Dendritic cell treated with granulocyte-macrophage colony-stimulating factor and Interleukin-4, amounts not matched to agents 40 ng/mL and 50 ng/mL, for 4 days (primary cell): ENCODE measurements at regions not wholly inside any gene's neighbourhood (a gene's known extent, or its start where the extent isn't known, plus 50 kb on each side); places are given as distances from the start of the nearest gene placed in this dataset.

Experiments used
- H3K27ac Mint-ChIP-seq: one replicate; pipeline ENCODE4 v1.8.0; 2022; ENCODE audit warnings: mild to moderate bottlenecking, mixed read lengths
- H3K27me3 Mint-ChIP-seq: one replicate; pipeline ENCODE4 v1.8.0; 2022; ENCODE audit warnings: mild to moderate bottlenecking, mixed read lengths
- H3K36me3 Mint-ChIP-seq: one replicate; pipeline ENCODE4 v1.8.0; 2022; ENCODE audit warnings: low read depth, mixed read lengths
- H3K4me1 Mint-ChIP-seq: one replicate; pipeline ENCODE4 v1.8.0; 2022; ENCODE audit warnings: low read depth, mixed read lengths
- H3K4me3 Mint-ChIP-seq: one replicate; pipeline ENCODE4 v1.8.0; 2022; ENCODE audit warnings: mild to moderate bottlenecking, moderate library complexity, mixed read lengths
- H3K9me3 Mint-ChIP-seq: one replicate; pipeline ENCODE4 v1.8.0; 2022; ENCODE audit warnings: mixed read lengths
- intact Hi-C: fragments of 100-400 bp; cut with micrococcal nuclease; formaldehyde crosslinking; loops from one replicate; pipeline ENCODE4 v1.15.0; 2022

- Mint-ChIP-seq H3K36me3 (no peaks in the 10 kb centered on the region), H3K4me1 (peaks cover 8% of the 10 kb centered on the region), H3K27me3 (peaks cover 29% of the 10 kb centered on the region), H3K4me3 (no peak overlapping the region), H3K9me3 (no peaks in the 10 kb centered on the region), H3K27ac (no peak overlapping the region)
- intact Hi-C loops: no loop called here
Measured at GRCh38 chr11:11045156-11045930, 187.5 kb upstream of the ZBED5 start.

GRCh38 chr11:11044137-11044855 lies 186.4 kb upstream of the ZBED5 start:
- Mint-ChIP-seq H3K9me3 (no peaks in the 10 kb centered on the region), H3K36me3 (no peaks in the 10 kb centered on the region), H3K4me3 (no peak overlapping the region), H3K4me1 (peaks cover 10% of the 10 kb centered on the region), H3K27me3 (peaks cover 29% of the 10 kb centered on the region), H3K27ac (no peak overlapping the region)
- intact Hi-C loops: no loop called here

GRCh38 chr11:11043721-11044120 lies 185.9 kb upstream of the ZBED5 start:
- no peaks in the 10 kb centered on the region for H3K36me3 Mint-ChIP-seq
- H3K27ac Mint-ChIP-seq: no peak overlapping the region
- H3K27me3 Mint-ChIP-seq: peaks cover 29% of the 10 kb centered on the region
- H3K4me3 Mint-ChIP-seq: no peak overlapping the region
- H3K4me1 Mint-ChIP-seq: peaks cover 16% of the 10 kb centered on the region
- intact Hi-C loops: no loop called here
- H3K9me3 Mint-ChIP-seq: no peaks in the 10 kb centered on the region

- Mint-ChIP-seq H3K4me1 (peaks cover 23% of the 10 kb centered on the region), H3K27me3 (peaks cover 26% of the 10 kb centered on the region), H3K27ac (peak overlapping the region; percentile 21), H3K36me3 (no peaks in the 10 kb centered on the region), H3K9me3 (no peaks in the 10 kb centered on the region), H3K4me3 (no peak overlapping the region)
- intact Hi-C loops: loop anchor here (10.0 kb wide), 2 partner anchors 225 to 625 kb away; no protein-coding TSS in a partner anchor
Measured at GRCh38 chr11:11039208-11039965, 181.5 kb upstream of the ZBED5 start.

- no peaks in the 10 kb centered on the region for H3K36me3 Mint-ChIP-seq
- H3K4me1 Mint-ChIP-seq: peaks cover 23% of the 10 kb centered on the region
- no peak overlapping the region for H3K4me3 Mint-ChIP-seq
- H3K27ac Mint-ChIP-seq: peak overlapping the region; percentile 21
- no peaks in the 10 kb centered on the region for H3K9me3 Mint-ChIP-seq
- peaks cover 26% of the 10 kb centered on the region for H3K27me3 Mint-ChIP-seq
- intact Hi-C loops: loop anchor here (10.0 kb wide), 2 partner anchors 226 to 626 kb away; no protein-coding TSS in a partner anchor
Measured at GRCh38 chr11:11038782-11039181, 180.9 kb upstream of the ZBED5 start.

GRCh38 chr11:11038352-11038751 lies 180.5 kb upstream of the ZBED5 start:
- no peaks in the 10 kb centered on the region for H3K9me3 Mint-ChIP-seq
- H3K27ac Mint-ChIP-seq: peak overlapping the region; percentile 21
- H3K4me1 Mint-ChIP-seq: peaks cover 23% of the 10 kb centered on the region
- intact Hi-C loops: loop anchor here (10.0 kb wide), 2 partner anchors 226 to 626 kb away; no protein-coding TSS in a partner anchor
- no peaks in the 10 kb centered on the region for H3K36me3 Mint-ChIP-seq
- peaks cover 28% of the 10 kb centered on the region for H3K27me3 Mint-ChIP-seq
- H3K4me3 Mint-ChIP-seq: no peak overlapping the region

- intact Hi-C loops: loop anchor here (10.0 kb wide), 2 partner anchors 228 to 628 kb away; no protein-coding TSS in a partner anchor
- no peaks in the 10 kb centered on the region for H3K36me3 Mint-ChIP-seq
- no peak overlapping the region for H3K4me3 Mint-ChIP-seq
- peak overlapping the region; percentile 22 for H3K27ac Mint-ChIP-seq
- peaks cover 29% of the 10 kb centered on the region for H3K27me3 Mint-ChIP-seq
- H3K9me3 Mint-ChIP-seq: no peaks in the 10 kb centered on the region
- H3K4me1 Mint-ChIP-seq: peaks cover 23% of the 10 kb centered on the region
Measured at GRCh38 chr11:11036848-11037732, 179.2 kb upstream of the ZBED5 start.

GRCh38 chr11:11036185-11036847 lies 178.5 kb upstream of the ZBED5 start:
- Mint-ChIP-seq H3K36me3 (no peaks in the 10 kb centered on the region), H3K4me3 (no peak overlapping the region), H3K9me3 (no peaks in the 10 kb centered on the region), H3K27ac (peak overlapping the region; percentile 22), H3K27me3 (peaks cover 33% of the 10 kb centered on the region), H3K4me1 (peaks cover 23% of the 10 kb centered on the region)
- intact Hi-C loops: loop anchor here (10.0 kb wide), 2 partner anchors 228 to 628 kb away; no protein-coding TSS in a partner anchor

- Mint-ChIP-seq H3K4me1 (peaks cover 23% of the 10 kb centered on the region), H3K4me3 (no peak overlapping the region), H3K9me3 (no peaks in the 10 kb centered on the region), H3K27ac (no peak overlapping the region), H3K36me3 (no peaks in the 10 kb centered on the region), H3K27me3 (peaks cover 34% of the 10 kb centered on the region)
- intact Hi-C loops: loop anchor here (10.0 kb wide), 2 partner anchors 229 to 629 kb away; no protein-coding TSS in a partner anchor
Measured at GRCh38 chr11:11035331-11035730, 177.5 kb upstream of the ZBED5 start.

GRCh38 chr11:11034476-11034875 lies 176.6 kb upstream of the ZBED5 start:
- H3K27me3 Mint-ChIP-seq: peaks cover 34% of the 10 kb centered on the region

GRCh38 chr11:11032066-11032465 lies 174.2 kb upstream of the ZBED5 start:
- intact Hi-C loops: loop anchor here (10.0 kb wide), 2 partner anchors 233 to 633 kb away; no protein-coding TSS in a partner anchor
- peaks cover 14% of the 10 kb centered on the region for H3K4me1 Mint-ChIP-seq

More at GRCh38 chr11:11034476-11034875, 176.6 kb upstream of the ZBED5 start:
- Mint-ChIP-seq H3K36me3 (no peaks in the 10 kb centered on the region), H3K4me1 (peaks cover 22% of the 10 kb centered on the region), H3K27ac (no peak overlapping the region), H3K9me3 (no peaks in the 10 kb centered on the region), H3K4me3 (no peak overlapping the region)
- intact Hi-C loops: loop anchor here (10.0 kb wide), 2 partner anchors 230 to 630 kb away; no protein-coding TSS in a partner anchor

GRCh38 chr11:11029027-11029426 lies 171.2 kb upstream of the ZBED5 start:
- H3K27ac Mint-ChIP-seq: peak overlapping the region; percentile 1
- intact Hi-C loops: no loop called here
- peaks cover 31% of the 10 kb centered on the region for H3K27me3 Mint-ChIP-seq
- no peaks in the 10 kb centered on the region for H3K9me3 Mint-ChIP-seq
- no peaks in the 10 kb centered on the region for H3K36me3 Mint-ChIP-seq
- H3K4me3 Mint-ChIP-seq: no peak overlapping the region
- peaks cover 12% of the 10 kb centered on the region for H3K4me1 Mint-ChIP-seq

More at GRCh38 chr11:11032066-11032465, 174.2 kb upstream of the ZBED5 start:
- H3K27me3 Mint-ChIP-seq: peaks cover 42% of the 10 kb centered on the region
- H3K4me3 Mint-ChIP-seq: no peak overlapping the region
- no peak overlapping the region for H3K27ac Mint-ChIP-seq
- H3K9me3 Mint-ChIP-seq: no peaks in the 10 kb centered on the region
- H3K36me3 Mint-ChIP-seq: no peaks in the 10 kb centered on the region
